Esophagus muscularis mucosa (tissue), 4 donors: ENCODE measurements at regions not wholly inside any gene's neighbourhood (a gene's known extent, or its start where the extent isn't known, plus 50 kb on each side); places are given as distances from the start of the nearest gene placed in this dataset.

Experiments used
- DNase-seq: peaks from one replicate; pipeline ENCODE4 v3.0.0-alpha.2; 2017; ENCODE audit errors: extremely low spot score
- H3K27ac ChIP-seq, 4 donors: fragments of 200-600 bp; sonication (generic); replicated peaks in 1 of 4; 1 replicate in 3 of 4; 2 replicates in 1 of 4; pipeline ENCODE4 v1.5.1; 2016 to 2019; ENCODE audit warnings: mild to moderate bottlenecking in 1 of 4
- H3K27me3 ChIP-seq, 4 donors: fragments of 200-600 bp; sonication (generic); one replicate each; pipeline versions ENCODE4 v1.5.1 to v1.6.0; 2016 to 2019
- H3K36me3 ChIP-seq, 4 donors: fragments of 200-600 bp; sonication (generic); one replicate each; pipeline ENCODE4 v1.5.1; 2016 to 2019
- H3K4me1 ChIP-seq, 4 donors: fragments of 200-600 bp; sonication (generic); one replicate each; pipeline ENCODE4 v1.5.1; 2016 to 2019
- H3K4me3 ChIP-seq, 4 donors: fragments of 200-600 bp; sonication (generic); 1 replicate in 2 of 4; 2 replicates in 2 of 4; pipeline ENCODE4 v1.5.1; 2016 to 2019; ENCODE audit warnings: mild to moderate bottlenecking in 4 of 4, moderate library complexity in 1 of 4
- H3K9me3 ChIP-seq, 4 donors: fragments of 200-600 bp; sonication (generic); 1 replicate in 3 of 4; 2 replicates in 1 of 4; pipeline ENCODE4 v1.5.1; 2016 to 2019
- CTCF ChIP-seq, 3 experiments: fragments of 200-600 bp in 2 of 3; fragments of 450-650 bp in 1 of 3; sonication (generic) in 2 of 3; IDR thresholded peaks; one replicate each; pipeline ENCODE4 v1.5.1; 2017 to 2019; ENCODE audit warnings: antibody characterized with exemption in 3 of 3, mild to moderate bottlenecking in 2 of 3, moderate library complexity in 1 of 3
- EP300 ChIP-seq: sonication (generic); formaldehyde crosslinking; IDR thresholded peaks from one replicate; pipeline ENCODE4 v1.6.1; 2017; ENCODE audit warnings: antibody characterized with exemption
- POLR2A ChIP-seq: fragments of 450-650 bp; IDR thresholded peaks from one replicate; pipeline ENCODE4 v1.6.1; 2017; ENCODE audit warnings: antibody characterized with exemption, moderate library complexity, mild to moderate bottlenecking, low read depth
- POLR2AphosphoS5 ChIP-seq, 2 donors: sonication (generic); formaldehyde crosslinking; IDR thresholded peaks; one replicate each; pipeline ENCODE4 v1.6.1; 2017; ENCODE audit warnings: antibody characterized with exemption in 2 of 2
- WGBS: methylation state at CpG from one replicate; pipeline ENCODE4 v1.1.5; 2018; 5-methylcytosine and 5-hydroxymethylcytosine counted together
- intact Hi-C: fragments of 100-400 bp; cut with DNase I; formaldehyde crosslinking; loops from one replicate; pipeline ENCODE4 v1.15.1; 2023

GRCh38 chrX:85591536-85591935 is 212.1 kb upstream of the POF1B start:
- Histone ChIP-seq H3K27ac (no peak overlapping the region), H3K9me3 (no peaks in the 10 kb centered on the region), H3K4me3 (no peak overlapping the region), H3K4me1 (no peaks in the 10 kb centered on the region), H3K36me3 (no peaks in the 10 kb centered on the region), H3K27me3 (no peaks in the 10 kb centered on the region)
- no peak for DNase-seq
- no peak for TF ChIP-seq POLR2A
- no peak for TF ChIP-seq EP300
- no peak for TF ChIP-seq POLR2AphosphoS5 (IDR thresholded peaks at IDR 0.05)
- TF ChIP-seq CTCF (IDR thresholded peaks at IDR 0.05), result no peak
- intact Hi-C loops, result no loop called here

- Histone ChIP-seq H3K4me1 (no peaks in the 10 kb centered on the region), H3K27ac (no peak overlapping the region), H3K9me3 (no peaks in the 10 kb centered on the region), H3K27me3 (no peaks in the 10 kb centered on the region), H3K4me3 (no peak overlapping the region), H3K36me3 (no peaks in the 10 kb centered on the region)
- TF ChIP-seq POLR2A, result no peak
- 67% methylated on average over 2 of the region's 2 CpGs for WGBS
- intact Hi-C loops, result no loop called here
- no peak for DNase-seq
These were observed 211.2 kb upstream of the POF1B start for GRCh38 chrX:85590638-85591037.

- no peak for DNase-seq
- intact Hi-C loops, result no loop called here
- Histone ChIP-seq H3K4me3 (no peak overlapping the region), H3K9me3 (no peaks in the 10 kb centered on the region), H3K27me3 (no peaks in the 10 kb centered on the region), H3K36me3 (no peaks in the 10 kb centered on the region), H3K4me1 (no peaks in the 10 kb centered on the region), H3K27ac (no peak overlapping the region)
- TF ChIP-seq EP300, result no peak
- no peak for TF ChIP-seq CTCF (IDR thresholded peaks at IDR 0.05)
- no peak for TF ChIP-seq POLR2A
- no peak for TF ChIP-seq POLR2AphosphoS5 (IDR thresholded peaks at IDR 0.05)
- 77% methylated on average over 3 of the region's 3 CpGs for WGBS
These were observed 194.3 kb upstream of the POF1B start for GRCh38 chrX:85573801-85574200.

GRCh38 chrX:85570496-85570895 is 191.0 kb upstream of the POF1B start:
- Histone ChIP-seq H3K4me1 (no peaks in the 10 kb centered on the region), H3K27me3 (no peaks in the 10 kb centered on the region), H3K36me3 (no peaks in the 10 kb centered on the region), H3K4me3 (no peak overlapping the region), H3K9me3 (no peaks in the 10 kb centered on the region), H3K27ac (no peak overlapping the region)
- 47% methylated on average over 1 of the region's 1 CpG for WGBS
- intact Hi-C loops, result no loop called here
- TF ChIP-seq POLR2A, result no peak
- TF ChIP-seq POLR2AphosphoS5 (IDR thresholded peaks at IDR 0.05), result no peak
- no peak for TF ChIP-seq EP300
- TF ChIP-seq CTCF (IDR thresholded peaks at IDR 0.05), result no peak
- no peak for DNase-seq

GRCh38 chrX:85569686-85570085 is 190.2 kb upstream of the POF1B start:
- Histone ChIP-seq H3K4me1 (no peaks in the 10 kb centered on the region), H3K27ac (no peak overlapping the region), H3K4me3 (no peak overlapping the region), H3K9me3 (no peaks in the 10 kb centered on the region), H3K27me3 (no peaks in the 10 kb centered on the region), H3K36me3 (no peaks in the 10 kb centered on the region)
- WGBS, result 32% methylated on average over 4 of the region's 4 CpGs
- intact Hi-C loops, result no loop called here
- TF ChIP-seq POLR2A (no peak), CTCF (IDR thresholded peaks at IDR 0.05) (no peak), POLR2AphosphoS5 (IDR thresholded peaks at IDR 0.05) (no peak), EP300 (no peak)
- no peak for DNase-seq
